ENCODE measurements at regions not wholly inside any gene's neighbourhood (a gene's known extent, or its start where the extent isn't known, plus 50 kb on each side); places are given as distances from the start of the nearest gene placed in this dataset.

DNA sequence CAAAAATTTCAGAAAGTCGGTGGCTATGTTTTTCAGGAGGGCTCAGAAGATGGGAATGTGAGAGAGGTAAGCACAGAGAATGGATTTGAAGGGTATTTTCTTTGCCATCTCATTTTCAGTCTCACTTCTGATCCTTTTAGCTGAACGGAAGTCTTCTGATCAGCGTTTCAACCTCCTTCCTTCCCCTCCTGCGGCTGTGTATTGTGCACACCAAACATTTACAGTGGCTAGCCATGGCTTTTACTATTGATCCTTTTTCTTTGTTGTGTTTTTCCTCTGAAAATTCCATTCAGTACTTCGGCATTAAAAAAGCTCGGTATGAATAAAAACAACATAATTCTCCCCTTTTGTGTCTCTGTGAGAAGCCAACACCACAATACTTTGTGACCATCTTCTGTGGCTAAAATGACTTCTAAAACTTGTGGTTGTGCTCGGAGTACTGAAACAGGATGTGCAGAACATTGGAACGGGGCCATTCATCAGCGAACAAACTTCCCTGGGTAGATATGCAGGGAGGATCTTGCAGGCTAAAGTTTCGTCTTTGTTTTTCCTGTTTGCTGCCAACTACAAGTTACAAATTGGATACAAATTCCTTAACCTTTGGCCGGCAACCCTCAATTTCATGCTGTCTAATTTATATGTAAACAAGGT is 260.8 kb upstream of the FAM98A start:
- DNase-seq (ENCODE audit: low read depth) = no peak

- DNase-seq (ENCODE audit: low read depth) = no peak
These were observed 260.1 kb upstream of the FAM98A start for GRCh38 chr2:33859176-33859575.

DNA sequence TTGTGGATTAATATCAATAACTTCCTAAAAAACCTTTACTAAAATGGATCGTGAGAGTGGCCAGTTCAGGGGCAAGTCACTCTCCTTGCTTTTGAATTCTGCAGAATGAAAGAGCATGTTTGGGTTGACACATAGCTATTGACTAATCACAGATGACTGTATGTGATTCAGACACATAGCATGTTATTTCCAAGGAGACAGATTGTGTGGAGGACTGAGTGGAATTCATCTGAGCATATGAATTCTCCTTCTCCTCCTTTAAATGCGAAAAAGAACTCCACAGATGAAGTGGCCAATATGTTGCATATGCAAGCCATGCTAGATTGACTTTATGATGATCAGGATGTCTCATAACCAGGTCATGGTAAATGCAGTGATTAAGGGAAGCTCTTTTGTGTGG is 249.4 kb upstream of the FAM98A start:
- DNase-seq (ENCODE audit: low read depth) = no peak

GRCh38 chr2:33839791-33840190 is 240.7 kb upstream of the FAM98A start:
- no peak for DNase-seq (ENCODE audit: low read depth)

DNA sequence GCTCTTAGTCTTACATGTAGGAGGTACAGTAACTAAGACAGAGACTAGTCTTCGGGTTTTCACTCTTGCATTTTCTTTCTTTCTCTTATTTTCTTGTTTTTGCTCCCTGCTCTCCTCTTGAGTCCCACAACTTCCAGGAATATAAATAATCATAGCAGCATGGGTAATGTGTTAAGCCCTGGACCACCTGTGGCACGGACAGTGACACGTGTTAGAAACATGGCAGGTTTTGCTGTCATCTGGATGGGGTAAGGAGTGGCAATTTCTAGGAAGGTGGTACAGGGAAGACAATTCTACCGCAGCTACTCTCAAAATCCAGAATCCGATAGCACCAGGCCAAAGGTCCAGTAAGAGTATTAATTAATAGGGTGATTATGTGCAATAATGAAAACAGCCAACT is 237.5 kb upstream of the FAM98A start:
- DNase-seq (ENCODE audit: low read depth) = no peak

DNA sequence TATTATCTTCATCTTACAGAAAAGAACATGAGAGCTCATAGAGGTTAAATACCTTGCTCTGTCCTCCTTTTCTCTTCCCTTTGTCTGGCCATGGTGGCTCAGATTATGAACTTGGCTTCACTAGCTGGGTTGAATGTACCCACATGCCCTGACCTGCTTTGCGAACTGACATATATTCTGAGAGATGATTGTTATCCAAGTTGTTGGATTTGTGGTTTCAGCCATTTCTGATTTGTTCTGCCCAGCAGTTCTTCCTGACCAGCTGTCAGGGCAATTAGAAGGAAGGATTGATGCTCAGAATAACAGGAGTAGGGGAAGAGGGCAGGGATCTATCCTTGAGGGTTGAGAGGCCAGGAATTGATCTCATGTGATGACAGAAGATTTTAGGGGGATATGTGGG is 236.8 kb upstream of the FAM98A start:
- no peak for DNase-seq (ENCODE audit: low read depth)

DNA sequence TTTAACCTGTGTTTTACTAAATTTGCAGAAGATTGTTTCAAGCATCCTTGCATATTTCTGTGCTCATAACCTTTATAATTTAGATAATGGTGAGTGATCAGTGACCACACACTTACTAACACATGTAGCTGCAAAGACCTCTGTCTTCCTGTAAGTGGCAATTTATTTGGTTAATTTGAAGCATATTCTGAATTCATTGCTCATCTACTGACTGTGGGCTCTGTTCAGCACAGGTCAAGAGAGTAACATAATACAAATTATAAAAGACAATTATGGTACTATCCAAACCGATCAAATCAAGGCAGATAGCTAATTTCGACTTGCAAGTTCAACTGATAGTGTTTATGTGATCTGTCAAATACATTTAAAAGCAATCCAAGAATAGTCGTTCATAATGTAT is 223.9 kb upstream of the FAM98A start:
- no peak for DNase-seq (ENCODE audit: low read depth)

- DNase-seq (ENCODE audit: low read depth) = no peak
These were observed 213.6 kb upstream of the FAM98A start for GRCh38 chr2:33812707-33813106.

DNA sequence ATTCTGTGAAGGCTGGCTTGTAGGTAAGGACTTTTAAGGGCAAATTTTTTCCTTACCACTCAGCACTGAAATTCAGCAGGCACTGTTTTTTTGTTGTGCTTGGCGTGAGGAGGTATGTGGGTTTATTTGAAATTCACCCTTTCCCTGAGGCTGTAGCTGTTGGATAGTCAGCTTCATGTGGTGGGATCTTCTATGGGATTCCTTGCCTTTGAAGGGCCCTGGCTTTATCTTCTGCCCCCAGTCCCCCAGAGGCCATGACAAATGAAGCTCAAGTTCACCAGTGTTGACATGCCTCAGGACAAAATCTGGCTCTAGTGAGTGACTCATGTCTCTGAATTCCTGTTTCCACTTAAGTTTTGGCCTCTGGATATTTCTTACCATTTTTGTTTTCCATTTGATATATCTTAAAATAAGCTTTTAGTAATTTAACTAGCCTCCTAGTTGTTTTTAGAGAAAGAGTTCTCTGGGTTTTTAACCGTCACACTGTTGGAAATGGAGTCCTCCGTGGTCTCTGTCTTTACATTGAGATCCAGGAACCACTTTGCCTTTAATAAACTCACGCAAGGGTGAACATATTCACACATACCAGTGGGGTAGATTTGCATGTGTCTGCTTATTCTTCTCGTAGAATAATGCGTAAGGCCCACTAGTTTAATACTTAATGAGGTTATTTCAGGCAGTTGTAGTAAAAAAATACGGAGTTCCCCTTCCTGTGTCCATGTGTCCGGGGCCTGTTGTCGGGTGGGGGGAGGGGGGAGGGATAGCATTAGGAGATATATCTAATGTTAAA is 211.1 kb upstream of the FAM98A start:
- DNase-seq (ENCODE audit: low read depth) = no peak

DNA sequence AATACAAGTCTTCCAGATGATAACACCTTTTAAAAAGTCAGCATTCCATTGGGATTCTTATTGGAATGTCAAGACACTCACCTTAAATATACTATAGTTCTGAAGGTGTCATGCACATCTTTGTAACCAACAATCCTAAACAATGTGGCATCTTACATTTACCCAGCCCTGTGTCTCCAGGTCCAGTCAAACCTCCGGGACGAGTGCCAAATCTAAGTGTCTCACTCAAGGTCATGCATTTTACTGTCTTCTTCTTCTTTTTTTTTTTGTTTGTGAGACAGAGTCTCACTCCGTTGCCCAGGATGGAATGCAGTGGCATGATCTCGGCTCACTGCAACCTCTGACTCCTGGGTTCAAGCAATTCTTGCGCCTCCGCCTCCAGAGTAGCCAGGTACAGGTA is 206.9 kb upstream of the FAM98A start:
- no peak for DNase-seq (ENCODE audit: low read depth)

- no peak for DNase-seq (ENCODE audit: low read depth)
These were observed 205.1 kb upstream of the FAM98A start for GRCh38 chr2:33804155-33804554.

DNA sequence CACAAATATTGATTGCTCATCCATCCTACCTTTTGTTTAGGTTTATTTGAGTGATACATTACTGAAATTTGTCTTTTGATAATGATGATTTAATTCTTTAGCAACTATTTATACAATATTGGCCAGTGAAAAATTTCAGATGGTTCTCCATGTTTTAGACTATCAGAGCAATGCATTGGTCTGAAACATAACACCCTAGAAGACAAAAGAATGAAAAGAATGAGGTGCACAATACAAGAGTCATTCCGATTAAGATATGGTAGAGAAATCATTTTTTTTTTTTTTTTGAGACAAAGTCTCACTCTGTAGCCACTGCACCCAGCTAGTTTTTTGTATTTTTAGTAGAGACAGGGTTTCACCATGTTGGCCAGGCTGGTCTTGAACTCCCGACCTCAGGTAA is 197.4 kb upstream of the FAM98A start:
- DNase-seq (ENCODE audit: low read depth) = no peak

GRCh38 chr2:33791625-33792024 is 192.5 kb upstream of the FAM98A start:
- DNase-seq (ENCODE audit: low read depth) = no peak

DNA sequence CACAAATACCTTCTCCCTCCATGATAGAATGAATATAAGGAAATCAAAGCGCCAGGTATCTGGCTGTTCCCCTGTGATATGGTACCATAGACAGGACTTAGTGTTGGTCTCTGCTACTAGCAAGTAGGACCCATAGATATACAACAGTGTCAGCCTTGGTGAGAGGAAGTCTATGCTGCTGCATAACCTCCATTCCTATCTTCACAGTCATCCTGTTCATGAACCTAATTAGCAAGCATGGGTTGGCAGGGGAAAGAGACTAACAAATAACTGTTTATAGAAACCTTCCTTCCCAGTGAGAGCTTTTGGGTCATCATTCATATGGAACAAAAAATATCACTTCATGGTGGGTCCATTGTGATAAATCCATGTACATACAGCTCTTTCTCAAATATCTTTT is 188.9 kb upstream of the FAM98A start:
- DNase-seq (ENCODE audit: low read depth) = no peak

GRCh38 chr2:33786881-33787280 is 187.8 kb upstream of the FAM98A start:
- no peak for DNase-seq (ENCODE audit: low read depth)

DNA sequence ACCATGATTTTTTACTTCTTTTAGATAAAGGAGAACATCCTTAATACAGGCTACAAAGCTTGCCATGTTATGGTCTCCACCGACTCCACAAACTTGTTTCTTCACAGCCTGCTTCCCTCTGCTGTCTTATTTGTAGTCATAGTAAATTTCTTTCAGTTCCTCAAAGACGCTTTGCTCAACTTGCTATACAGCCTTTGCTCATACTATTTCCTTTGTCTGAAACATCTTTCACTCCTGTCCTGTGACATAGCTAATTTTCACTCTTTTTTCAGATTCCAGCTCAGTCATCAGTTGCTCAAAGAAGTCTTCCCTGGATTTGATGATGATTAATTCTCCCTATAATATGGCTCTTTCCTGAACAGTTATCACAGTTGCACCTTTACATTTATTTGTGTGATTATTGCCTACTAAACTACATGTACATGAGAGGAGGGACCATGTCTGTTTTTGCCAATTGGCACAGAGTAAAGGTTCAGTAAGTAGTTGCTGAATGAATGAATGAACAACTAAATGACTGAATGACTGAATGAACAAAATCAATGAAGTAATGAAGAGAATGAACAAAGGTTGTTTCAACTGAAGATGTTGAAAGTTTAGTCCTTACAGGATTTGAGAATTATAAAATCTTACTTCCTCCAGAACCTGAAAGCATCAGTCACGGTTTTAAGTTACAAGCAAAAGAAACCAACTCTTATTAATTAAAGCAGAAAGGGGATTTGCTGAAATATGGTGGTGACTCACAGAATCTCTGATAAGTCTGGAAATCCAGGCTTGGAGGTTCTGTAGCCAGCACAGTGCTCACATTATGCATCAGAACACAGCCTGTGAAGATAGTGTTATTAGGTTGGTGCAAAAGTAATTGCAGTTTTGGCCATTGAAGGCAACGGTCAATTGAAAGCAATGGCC is 186.4 kb upstream of the FAM98A start:
- no peak for DNase-seq (ENCODE audit: low read depth)

DNA sequence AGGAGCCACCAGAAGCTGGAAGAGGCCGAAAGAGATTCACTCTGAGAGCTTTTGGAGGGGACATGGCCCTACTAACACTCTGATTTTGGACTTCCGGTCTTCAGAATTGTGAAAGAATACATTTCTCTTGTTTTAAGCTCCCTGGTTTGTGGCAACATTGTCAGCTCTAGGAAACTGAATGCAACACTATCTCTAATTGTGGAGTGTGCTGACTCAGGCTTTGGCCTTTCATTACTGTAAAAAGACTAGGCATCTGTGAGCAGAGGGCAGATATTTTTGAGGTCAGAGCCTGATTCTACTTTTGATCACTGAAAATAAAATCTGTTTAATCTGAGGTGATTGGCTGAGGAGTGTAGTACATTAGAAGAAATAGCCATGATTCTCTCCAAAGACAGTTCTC is 185.4 kb upstream of the FAM98A start:
- DNase-seq (ENCODE audit: low read depth) = no peak

GRCh38 chr2:33782395-33783230 is 183.5 kb upstream of the FAM98A start:
- DNase-seq (ENCODE audit: low read depth) = no peak

DNA sequence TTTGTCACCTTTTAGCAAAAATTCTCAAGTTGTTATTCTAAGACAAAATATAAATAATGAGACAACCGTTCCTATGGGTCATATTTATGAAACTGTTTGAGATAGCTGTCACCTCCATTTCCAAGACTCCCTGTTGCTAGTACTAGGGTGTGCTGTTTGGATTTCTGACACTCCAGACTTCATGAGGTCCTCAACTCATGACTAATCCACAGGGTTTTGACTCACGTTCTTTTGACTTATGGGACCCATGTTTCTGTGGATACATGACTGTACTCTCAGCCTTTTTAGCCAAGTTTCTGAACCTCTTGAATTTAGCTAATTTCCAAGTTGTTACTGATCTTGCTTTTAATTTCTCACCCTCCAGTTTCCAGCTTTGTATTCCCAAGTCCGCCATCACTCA is 178.7 kb upstream of the FAM98A start:
- DNase-seq (ENCODE audit: low read depth) = no peak

DNA sequence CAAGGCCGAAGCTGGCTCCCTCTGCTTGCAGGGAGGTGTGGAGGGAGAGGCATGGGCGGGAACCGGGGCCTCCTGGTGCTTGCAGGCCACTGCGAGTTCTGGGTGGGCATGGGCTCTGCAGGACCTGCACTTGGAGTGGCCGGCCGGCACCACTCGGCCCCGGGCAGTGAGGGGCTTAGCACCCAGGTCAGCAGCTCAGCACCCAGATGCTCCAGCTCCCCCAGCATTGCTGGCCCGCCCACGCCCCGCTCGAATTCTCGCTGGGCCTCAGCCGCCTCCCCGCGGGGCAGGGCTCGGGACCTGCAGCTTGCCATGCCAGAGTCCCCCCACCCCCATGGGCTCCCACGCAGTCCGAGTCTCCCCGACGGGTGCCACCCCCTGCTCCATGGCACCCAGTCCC is 176.2 kb upstream of the FAM98A start:
- DNase-seq (ENCODE audit: low read depth) = no peak

- no peak for DNase-seq (ENCODE audit: low read depth)
These were observed 170.9 kb upstream of the FAM98A start for GRCh38 chr2:33770023-33770422.

GRCh38 chr2:33766175-33766574 is 167.1 kb upstream of the FAM98A start:
- DNase-seq (ENCODE audit: low read depth) = no peak

Data from stimulated activated CD8-positive, alpha-beta memory T cell treated with anti-CD3 and anti-CD28 coated beads, Interleukin-7, amount 100 ng/mL, for 24 hours (primary cell).